ENCODE measurements at regions not wholly inside any gene's neighbourhood (a gene's known extent, or its start where the extent isn't known, plus 50 kb on each side); places are given as distances from the start of the nearest gene placed in this dataset.

- DNase-seq, result no peak
Observed at GRCh38 chr10:123559823-123560092, 106.4 kb upstream of the GPR26 start.

DNA sequence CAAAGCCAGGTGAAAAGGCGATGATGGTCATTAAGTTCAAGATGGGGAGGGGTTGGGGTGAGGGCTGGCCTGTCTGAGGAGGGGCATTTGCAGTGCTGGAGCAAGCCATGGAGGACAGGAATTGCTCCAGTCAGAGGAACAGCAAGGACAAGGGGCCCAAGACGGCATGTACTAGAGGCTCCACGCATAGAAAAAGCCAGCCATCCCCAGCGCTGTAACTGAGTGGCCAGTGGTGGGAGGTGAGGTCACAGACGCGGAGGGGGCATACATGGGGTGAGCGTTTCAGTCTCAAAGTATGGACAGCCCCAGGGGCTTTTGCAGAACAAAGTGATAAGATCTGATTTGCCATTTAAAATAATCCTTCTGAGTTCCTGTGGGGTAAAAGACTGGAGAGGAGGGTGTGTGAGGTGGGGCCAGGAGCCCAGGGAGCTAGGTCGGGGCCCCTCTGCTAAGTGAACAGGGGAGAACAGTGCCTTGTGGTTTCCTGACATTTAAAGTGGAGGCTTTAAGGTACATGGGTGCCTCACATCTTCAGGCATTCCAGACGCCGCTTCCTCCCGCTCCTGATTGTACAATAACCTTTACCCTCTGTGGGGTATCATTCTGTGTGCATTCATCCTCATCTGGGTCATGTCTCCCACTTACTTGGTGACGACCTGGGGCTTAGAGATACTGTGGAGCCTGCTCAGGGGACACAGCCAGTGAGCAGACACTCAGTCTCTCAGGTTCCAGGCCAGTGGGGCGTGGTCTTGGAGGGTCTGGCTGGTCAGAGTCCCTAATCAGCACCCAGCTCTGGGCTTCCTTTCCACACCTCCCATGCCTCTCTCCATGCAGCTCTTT lies 105.6 kb upstream of the GPR26 start:
- DNase-seq, result no peak

- DNase-seq, result no peak
Observed at GRCh38 chr10:123561141-123561440, 105.1 kb upstream of the GPR26 start.

- no peak for DNase-seq
Observed at GRCh38 chr10:123562387-123562786, 103.8 kb upstream of the GPR26 start.

- DNase-seq, result no peak
Observed at GRCh38 chr10:123562811-123563580, 103.2 kb upstream of the GPR26 start.

DNA sequence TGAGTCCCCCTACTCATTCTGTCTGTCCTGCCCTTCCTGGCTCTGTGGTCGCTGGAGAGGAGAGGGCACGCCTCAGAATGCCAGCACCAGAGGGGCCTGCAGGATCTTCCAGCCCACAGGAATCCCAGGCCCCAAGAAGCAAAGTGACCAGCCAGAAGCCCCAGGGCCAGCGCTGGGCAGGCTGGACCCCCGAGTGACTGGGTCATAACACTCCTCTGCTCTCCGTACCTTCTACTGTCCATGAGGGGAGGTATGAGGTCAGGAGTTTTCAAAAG lies 102.6 kb upstream of the GPR26 start:
- no peak for DNase-seq

DNA sequence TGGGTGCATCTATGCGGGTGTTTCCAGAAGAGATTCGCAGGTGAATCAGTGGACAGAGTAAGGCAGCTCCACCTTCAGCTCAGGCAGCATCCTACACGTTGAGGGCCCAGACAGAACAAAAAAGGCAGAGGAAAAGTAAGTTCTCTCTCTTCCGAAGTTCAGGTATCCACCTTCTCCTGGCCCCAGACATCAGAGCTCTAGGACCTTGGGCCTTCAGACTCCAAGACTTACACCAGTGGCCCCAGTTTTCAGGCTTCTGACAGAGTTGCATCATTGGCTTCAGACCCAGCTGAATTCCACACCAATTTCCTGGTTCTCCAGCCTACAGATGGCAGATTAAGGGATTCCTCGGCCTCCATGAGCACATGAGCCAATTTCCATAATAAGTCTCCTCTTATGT lies 102.2 kb upstream of the GPR26 start:
- no peak for DNase-seq

DNA sequence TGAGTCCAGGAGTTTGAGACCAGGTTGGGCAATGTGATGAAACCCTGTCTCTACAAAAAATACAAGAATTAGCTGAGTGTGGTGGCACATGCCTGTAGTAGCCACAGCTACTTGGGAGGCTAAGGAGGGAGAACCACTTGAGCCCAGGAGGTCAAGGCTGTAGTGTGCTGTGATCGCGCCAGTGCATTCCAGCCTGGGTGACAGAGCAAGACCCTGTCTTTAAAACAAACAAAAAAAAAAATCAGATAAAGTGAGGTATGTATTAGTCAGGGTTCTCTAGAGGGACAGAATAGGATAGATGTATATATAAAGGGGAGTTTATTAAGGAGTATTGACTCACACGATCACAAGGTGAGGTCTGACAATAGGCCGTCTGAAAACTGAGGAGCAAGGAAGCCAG lies 101.5 kb upstream of the GPR26 start:
- DNase-seq, result no peak

- no peak for DNase-seq
Observed at GRCh38 chr10:123565691-123566660, 100.2 kb upstream of the GPR26 start.

- no peak for DNase-seq
Observed at GRCh38 chr10:123567984-123568739, 98.0 kb upstream of the GPR26 start.

DNA sequence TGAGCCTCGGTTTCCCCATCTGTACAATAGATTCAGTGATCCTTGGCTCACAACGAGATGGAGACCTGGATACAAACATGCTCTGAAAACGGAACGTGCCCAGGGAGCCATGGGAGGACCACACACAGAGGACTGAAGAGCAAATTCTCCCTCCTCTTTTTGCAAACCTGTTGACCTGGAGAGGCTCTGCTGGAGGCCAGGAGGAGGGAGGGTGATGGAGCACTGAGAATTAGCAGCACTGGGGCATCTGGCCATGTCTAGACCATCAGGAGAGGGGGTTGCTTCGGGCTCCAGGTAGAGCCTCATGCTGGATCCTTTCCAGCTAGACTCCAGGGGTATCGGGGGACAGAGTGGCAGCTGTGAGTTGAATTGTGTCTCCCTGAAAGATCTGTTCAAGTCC lies 97.4 kb upstream of the GPR26 start:
- no peak for DNase-seq

GRCh38 chr10:123569436-123570035 lies 96.6 kb upstream of the GPR26 start:
- no peak for DNase-seq

DNA sequence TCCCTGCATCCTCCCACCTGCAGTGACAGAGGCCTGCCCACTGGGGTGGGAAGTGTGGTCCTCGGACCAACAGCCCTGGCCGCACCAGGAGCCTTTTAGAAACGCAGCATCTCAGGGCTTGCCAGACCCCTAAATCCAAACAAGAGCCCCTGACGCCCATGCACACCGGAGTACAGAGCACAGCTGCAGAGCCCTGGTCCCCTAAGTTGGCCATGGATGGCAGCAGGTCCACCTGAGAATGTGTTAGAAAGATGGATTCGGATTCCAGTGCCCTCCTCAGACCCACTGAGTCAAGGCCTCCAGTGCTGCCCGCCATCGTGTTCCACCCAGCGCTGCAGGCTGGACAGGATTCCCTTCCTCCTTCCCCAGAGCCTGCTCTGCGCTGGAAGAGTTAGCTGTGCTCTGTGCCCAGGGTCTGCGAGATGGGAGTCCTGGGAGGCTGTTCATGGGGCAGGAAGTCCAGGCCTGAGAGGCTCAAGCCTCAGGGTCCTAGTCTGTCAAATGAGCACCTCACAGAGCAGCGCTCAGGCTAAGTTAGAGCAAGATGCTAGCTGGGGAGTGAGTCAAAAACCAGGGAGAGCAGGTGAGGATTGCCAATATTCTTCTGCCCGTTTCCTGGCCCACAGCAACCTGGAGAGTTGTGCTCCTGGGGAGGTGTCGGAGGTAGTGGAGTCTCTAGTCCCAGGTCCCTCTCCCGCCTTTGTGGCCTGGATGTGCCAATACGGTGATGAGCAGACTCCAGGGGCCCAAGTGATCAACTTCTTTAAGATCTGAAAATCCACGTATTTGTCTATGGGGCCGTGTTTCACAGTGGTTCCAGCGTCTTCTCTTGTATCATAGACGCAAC lies 95.9 kb upstream of the GPR26 start:
- no peak for DNase-seq

DNA sequence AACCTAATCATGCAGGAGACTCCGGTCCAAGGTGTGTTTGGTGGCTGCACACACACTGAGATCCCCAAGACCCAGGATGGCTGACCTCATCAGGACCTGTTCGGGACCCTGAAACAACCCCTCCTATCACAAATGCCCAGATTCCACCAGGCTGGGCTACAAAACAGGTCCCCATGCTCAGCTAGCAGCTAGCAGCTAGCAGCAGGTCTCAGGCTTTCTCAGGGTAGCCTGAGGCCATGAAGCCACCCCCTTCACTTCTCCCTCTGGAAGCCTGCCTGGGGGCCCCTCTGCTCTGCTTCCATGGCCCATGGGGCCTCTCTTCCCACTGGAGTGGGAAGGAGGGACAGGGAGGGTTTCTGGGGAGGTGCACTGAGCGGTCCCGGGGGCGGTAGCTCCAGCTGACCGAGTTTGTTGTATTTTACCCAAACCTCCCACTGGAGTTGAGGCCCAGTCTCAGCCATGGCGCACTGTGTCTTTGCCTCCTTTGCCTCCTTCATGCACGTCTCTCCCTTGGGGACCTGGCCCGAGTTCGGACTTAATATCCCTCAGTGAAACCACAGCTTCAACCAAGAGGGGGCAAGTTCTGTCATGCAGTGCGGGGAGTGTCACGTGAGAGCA lies 95.1 kb upstream of the GPR26 start:
- no peak for DNase-seq

GRCh38 chr10:123571978-123572377 lies 94.2 kb upstream of the GPR26 start:
- DNase-seq, result no peak

- peak; percentile 29 for DNase-seq
Observed at GRCh38 chr10:123573236-123574108, 92.7 kb upstream of the GPR26 start.

GRCh38 chr10:123574109-123574698 lies 92.0 kb upstream of the GPR26 start:
- no peak for DNase-seq

DNA sequence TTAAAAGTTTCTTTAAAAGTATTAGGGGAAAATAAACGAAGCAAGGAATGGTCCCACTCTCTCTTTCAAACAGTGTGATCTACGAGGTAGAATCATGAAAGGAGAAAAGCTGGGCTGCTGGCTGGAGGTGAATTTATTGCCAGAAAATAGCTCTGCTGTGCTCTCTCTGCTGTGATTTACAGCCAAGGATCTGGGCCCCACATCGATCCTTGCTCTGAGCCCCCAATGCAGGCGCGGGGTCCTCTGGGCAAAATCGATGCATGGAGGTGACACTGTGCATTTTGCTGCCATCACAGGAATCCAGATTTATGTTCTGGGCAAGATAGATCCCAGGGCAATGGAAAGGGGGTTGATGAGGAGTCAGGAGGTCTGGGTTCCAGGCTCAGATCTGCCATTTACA lies 91.0 kb upstream of the GPR26 start:
- no peak for DNase-seq

- no peak for DNase-seq
Observed at GRCh38 chr10:123576706-123577105, 89.4 kb upstream of the GPR26 start.

All from tongue (tissue), 1 donor.